ENCODE measurements at regions not wholly inside any gene's neighbourhood (a gene's known extent, or its start where the extent isn't known, plus 50 kb on each side); places are given as distances from the start of the nearest gene placed in this dataset.
"Not testable (repeated sequence)": the region's sequence is repeated elsewhere in the genome, so short reads cannot be mapped to it uniquely, and the experiment has no call there.

DNA sequence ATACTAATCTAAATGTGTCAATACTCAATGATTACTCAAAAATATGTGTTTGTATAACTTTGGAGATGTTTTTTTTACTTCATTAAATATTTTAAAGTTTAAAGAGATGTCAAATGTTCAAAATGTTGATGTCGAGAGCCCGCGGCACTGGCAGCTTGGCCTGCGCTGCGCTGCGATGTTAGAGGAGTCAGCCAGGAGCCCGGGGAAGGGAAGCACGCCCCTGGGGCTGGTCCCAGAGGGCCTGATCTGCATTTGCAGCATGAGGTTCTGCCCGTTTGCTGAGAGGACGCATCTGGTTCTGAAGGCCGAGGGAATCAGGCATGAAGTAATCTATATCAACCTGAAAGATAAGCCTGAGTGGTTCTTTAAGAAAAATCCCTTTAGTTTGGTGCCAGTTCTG lies 66.4 kb upstream of the ATP2C1 start:
- H3K9me3 ChIP-seq (replicated peaks in 1 of 3) = no peaks in the 10 kb centered on the region
- H3K4me3 ChIP-seq = no peak overlapping the region
- H3K4me1 ChIP-seq (replicated peaks in 1 of 2) = peaks cover 5 to 7% of the 10 kb centered on the region in 2 donors
- no peak for DNase-seq
- no peaks in the 10 kb centered on the region for H3K27me3 ChIP-seq
- 82 to 93% (median 90%) methylated on average over 11 of the region's 11 CpGs for WGBS, 4 donors
- no peak overlapping the region for H3K27ac ChIP-seq
- H3K36me3 ChIP-seq (replicated peaks in 1 of 2) = no peaks in the 10 kb centered on the region
- intact Hi-C loops (cut with DNase I) = no loop called here
- TF ChIP-seq, protein P1, sequence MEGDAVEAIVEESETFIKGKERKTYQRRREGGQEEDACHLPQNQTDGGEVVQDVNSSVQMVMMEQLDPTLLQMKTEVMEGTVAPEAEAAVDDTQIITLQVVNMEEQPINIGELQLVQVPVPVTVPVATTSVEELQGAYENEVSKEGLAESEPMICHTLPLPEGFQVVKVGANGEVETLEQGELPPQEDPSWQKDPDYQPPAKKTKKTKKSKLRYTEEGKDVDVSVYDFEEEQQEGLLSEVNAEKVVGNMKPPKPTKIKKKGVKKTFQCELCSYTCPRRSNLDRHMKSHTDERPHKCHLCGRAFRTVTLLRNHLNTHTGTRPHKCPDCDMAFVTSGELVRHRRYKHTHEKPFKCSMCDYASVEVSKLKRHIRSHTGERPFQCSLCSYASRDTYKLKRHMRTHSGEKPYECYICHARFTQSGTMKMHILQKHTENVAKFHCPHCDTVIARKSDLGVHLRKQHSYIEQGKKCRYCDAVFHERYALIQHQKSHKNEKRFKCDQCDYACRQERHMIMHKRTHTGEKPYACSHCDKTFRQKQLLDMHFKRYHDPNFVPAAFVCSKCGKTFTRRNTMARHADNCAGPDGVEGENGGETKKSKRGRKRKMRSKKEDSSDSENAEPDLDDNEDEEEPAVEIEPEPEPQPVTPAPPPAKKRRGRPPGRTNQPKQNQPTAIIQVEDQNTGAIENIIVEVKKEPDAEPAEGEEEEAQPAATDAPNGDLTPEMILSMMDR (IDR thresholded peaks at IDR 0.05) = no peak
- no peak for TF ChIP-seq POLR2A (IDR thresholded peaks at IDR 0.05)

DNA sequence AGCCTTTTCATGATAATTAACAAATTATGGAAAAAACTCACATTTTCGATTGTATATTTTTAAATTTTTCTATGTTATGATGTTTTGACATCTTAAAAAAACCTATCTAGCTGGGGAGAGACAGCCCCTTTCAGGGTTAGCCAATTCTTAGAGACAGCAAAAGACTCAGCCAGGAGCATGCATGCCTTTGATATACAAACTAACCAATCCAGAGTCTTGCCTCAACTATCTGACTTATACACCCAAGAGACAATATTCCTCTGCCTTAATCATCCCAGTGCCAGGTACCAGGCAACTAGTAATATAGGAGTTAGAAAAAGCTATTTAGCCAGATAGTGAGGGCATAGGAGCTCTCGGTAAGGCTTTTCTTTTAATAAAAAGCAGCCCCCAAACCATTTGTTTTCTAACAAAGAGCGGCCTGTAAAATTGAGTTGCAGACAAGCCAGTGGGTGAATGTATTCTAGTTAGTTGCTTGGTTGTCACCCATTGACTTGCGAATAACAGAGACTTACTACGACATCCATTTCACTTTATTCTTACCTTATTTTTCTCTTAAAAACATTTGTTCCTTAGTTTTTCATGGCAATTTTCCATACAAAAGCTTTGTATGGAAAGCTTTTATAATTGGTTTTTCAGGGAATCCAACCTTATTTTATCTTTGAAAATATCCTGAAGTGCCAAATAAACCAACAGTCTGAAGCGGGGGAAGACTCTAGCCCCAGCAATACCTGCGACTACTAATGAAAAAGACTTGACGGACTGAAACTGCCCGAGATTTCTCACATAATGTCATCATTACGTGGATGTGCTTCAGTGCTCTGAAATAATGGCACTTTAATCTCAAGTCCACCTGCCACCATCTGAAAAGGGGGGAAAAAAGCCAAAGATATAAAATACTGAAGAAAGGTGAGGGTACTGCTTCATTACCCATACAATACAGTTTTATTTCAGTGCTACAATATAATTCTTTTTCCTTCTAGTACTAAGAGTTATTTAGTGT lies 64.6 kb upstream of the ATP2C1 start:
- no peak for DNase-seq
- no peak for TF ChIP-seq POLR2A (IDR thresholded peaks at IDR 0.05)
- peaks cover 7 to 10% of the 10 kb centered on the region in 2 donors for H3K4me1 ChIP-seq (replicated peaks in 1 of 2)
- 88 to 92% (median 89%) methylated on average over 10 of the region's 10 CpGs for WGBS, 4 donors
- no peaks in the 10 kb centered on the region for H3K9me3 ChIP-seq (replicated peaks in 1 of 3)
- no peak overlapping the region for H3K4me3 ChIP-seq
- intact Hi-C loops (cut with DNase I) = no loop called here
- no peaks in the 10 kb centered on the region for H3K36me3 ChIP-seq (replicated peaks in 1 of 2)
- no peaks in the 10 kb centered on the region for H3K27me3 ChIP-seq
- no peak overlapping the region for H3K27ac ChIP-seq

DNA sequence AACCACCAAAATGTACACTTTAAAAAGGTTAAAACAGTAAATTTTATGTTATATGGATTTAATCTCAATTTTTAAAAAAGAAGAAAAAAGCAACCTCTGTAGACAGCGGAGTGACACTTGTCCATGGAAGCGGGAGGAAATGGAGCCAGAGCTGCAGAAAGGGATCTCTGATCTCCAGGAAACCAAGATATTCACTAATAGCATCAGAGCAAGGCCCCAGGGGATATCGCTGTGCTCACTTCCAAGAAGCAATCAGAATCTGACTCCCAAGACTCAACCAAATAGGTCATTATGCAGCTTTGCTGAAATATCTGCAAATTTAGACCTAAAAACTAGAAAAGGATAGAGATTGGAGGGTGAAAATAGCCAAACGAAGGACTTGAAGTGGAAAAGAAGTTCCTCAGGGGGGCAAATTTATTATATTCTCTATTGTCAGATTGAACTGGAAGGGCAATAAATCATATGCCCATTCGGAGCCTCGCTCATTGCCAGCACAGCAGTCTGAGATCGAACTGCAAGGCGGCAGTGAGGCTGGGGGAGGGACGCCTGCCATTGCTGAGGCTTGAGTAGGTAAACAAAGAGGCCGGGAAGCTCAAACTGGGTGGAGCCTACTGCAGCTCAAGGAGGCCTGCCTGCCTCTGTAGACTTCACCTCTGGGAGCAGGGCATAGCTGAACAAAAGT lies 62.0 kb upstream of the ATP2C1 start:
- TF ChIP-seq, protein P1 (IDR thresholded peaks at IDR 0.05) = no peak
- no peak for TF ChIP-seq POLR2A (IDR thresholded peaks at IDR 0.05)
- H3K4me1 ChIP-seq (replicated peaks in 1 of 2) = peaks cover 13 to 18% of the 10 kb centered on the region in 2 donors
- no peaks in the 10 kb centered on the region for H3K9me3 ChIP-seq (replicated peaks in 1 of 3)
- no peaks in the 10 kb centered on the region for H3K36me3 ChIP-seq (replicated peaks in 1 of 2)
- DNase-seq = no peak
- H3K27ac ChIP-seq = no peak overlapping the region
- WGBS, 4 donors = 58 to 69% (median 65%) methylated on average over 10 of the region's 10 CpGs
- no peaks in the 10 kb centered on the region for H3K27me3 ChIP-seq
- H3K4me3 ChIP-seq = no peak overlapping the region
- intact Hi-C loops (cut with DNase I) = no loop called here

DNA sequence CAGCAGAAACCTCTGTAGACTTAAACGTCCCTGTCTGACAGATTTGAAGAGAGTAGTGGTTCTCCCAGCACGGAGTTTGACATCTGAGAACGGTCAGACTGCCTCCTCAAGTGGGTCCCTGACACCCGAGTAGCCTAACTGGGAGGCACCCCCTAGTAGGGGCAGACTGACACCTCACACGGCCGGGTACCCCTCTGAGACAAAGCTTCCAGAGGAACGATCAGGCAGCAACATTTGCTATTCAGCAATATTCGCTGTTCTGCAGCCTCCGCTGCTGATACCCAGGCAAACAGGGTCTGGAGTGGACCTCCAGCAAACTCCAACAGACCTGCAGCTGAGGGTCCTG lies 61.5 kb upstream of the ATP2C1 start:
- WGBS, 4 donors = 52 to 76% (median 65%) methylated on average over 6 to 9 of the region's 9 CpGs; no CpG with 5 or more reads in 1 of the 4 donors
- H3K36me3 ChIP-seq (replicated peaks in 1 of 2); DNase-seq; intact Hi-C loops (cut with DNase I); H3K27ac ChIP-seq; H3K4me3 ChIP-seq; H3K27me3 ChIP-seq; H3K9me3 ChIP-seq (replicated peaks in 1 of 3): not testable (repeated sequence)
- peaks cover 13 to 18% of the 10 kb centered on the region in 2 donors for H3K4me1 ChIP-seq (replicated peaks in 1 of 2)

DNA sequence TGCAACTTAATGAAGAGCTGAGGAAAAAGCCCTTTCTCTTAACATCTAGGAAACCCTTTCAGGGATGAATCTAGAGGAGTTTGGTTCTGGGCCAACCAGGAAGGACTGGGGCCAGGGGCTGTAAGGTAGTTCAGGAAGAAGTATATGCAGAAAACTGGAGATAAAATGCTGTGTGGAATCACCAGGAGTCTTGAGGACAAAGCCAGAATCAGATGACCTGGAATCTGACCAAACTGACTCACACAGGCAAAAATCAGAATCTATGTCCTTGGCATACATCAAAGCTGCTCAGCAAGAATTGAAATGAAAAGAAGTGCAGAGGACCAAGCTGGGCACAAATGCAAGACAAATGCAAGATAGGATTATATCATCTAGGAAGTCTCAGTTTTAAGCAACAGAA lies 59.4 kb upstream of the ATP2C1 start:
- H3K9me3 ChIP-seq (replicated peaks in 1 of 3) = no peaks in the 10 kb centered on the region
- DNase-seq = peak; percentile 52 to 82 (median 74)
- intact Hi-C loops (cut with DNase I) = no loop called here
- no peak overlapping the region for H3K4me3 ChIP-seq
- H3K4me1 ChIP-seq (replicated peaks in 1 of 2) = peaks cover 13 to 18% of the 10 kb centered on the region in 2 donors
- no peaks in the 10 kb centered on the region for H3K27me3 ChIP-seq
- TF ChIP-seq POLR2A (IDR thresholded peaks at IDR 0.05) = peak in 1 of 2 donors; percentile 26
- TF ChIP-seq, protein P1 (IDR thresholded peaks at IDR 0.05) = no peak
- no peaks in the 10 kb centered on the region for H3K36me3 ChIP-seq (replicated peaks in 1 of 2)
- peak overlapping the region in 3 of 5 donors; percentile 4 to 72 (median 63) for H3K27ac ChIP-seq
